ENCODE measurements at regions not wholly inside any gene's neighbourhood (a gene's known extent, or its start where the extent isn't known, plus 50 kb on each side); places are given as distances from the start of the nearest gene placed in this dataset.
A peak's percentile ranks its signal among the peaks of the same experiment; 100 is the strongest.

DNA sequence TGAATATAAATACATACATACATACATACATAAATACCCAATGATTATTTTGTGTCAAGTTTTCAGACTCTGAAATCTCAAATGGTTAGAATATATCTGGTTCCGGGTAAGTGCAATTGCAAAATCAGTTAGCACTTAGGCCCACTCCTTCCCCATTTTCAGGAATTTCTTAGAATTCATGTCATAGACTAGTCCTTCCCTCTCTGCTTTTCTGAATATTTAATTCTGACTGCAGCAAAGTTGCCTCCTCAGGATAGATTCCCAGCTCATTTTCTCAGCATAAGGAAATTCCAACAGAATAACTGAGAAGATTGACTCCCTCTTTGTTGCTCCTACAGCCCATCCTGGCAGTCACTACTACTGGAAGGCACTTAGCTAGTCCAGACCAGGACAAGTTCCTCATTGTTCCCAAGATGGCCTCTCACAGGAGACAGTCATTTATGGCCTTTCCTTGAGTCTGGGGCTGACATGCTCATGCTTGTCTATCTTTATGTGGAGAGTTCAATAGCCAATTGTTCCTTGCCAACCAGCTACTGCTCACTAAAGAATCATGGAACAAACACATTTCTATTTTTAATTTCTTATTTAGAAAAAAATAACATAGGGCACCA lies 142.9 kb upstream of the ITGB1 start:
- Histone ChIP-seq H3K9ac (ENCODE audit: low read depth, low read length, poor library complexity, severe bottlenecking) (no peak overlapping the region), H3K4me1 (ENCODE audit: insufficient read depth, low read length, poor library complexity, severe bottlenecking) (peaks cover 11% of the 10 kb centered on the region), H3K9me3 (ENCODE audit: insufficient read depth, low read depth, low read length) (no peaks in the 10 kb centered on the region; the same call in 1 of the 2 replicates), H3K4me2 (ENCODE audit: low read depth, low read length, poor library complexity, severe bottlenecking) (no peak overlapping the region), H3K4me3 (ENCODE audit: low read length, poor library complexity, severe bottlenecking) (no peak overlapping the region), H2AFZ (ENCODE audit: low read length) (no peak overlapping the region), H4K20me1 (ENCODE audit: insufficient read depth, low read length, poor library complexity, severe bottlenecking) (no peaks in the 10 kb centered on the region), H3K79me2 (ENCODE audit: insufficient read depth, low read length) (no peaks in the 10 kb centered on the region), H3F3A (ENCODE audit: low read depth) (no peaks in the 10 kb centered on the region), H3K27me3 (ENCODE audit: insufficient read depth, low read length, poor library complexity, severe bottlenecking) (no peaks in the 10 kb centered on the region), H3K36me3 (ENCODE audit: insufficient read depth, low read length) (no peaks in the 10 kb centered on the region), H3K9me2 (replicated peaks; ENCODE audit: low read depth, low read length) (no peaks in the 10 kb centered on the region)
- TF ChIP-seq CTCF (conservative IDR thresholded peaks at IDR 0.05; ENCODE audit: low read length) (no peak), EZH2phosphoT487 (IDR thresholded peaks at IDR 0.05; ENCODE audit: borderline replicate concordance) (no peak)

GRCh38 chr10:33099748-33100147 lies 141.7 kb upstream of the ITGB1 start:
- TF ChIP-seq CTCF (conservative IDR thresholded peaks at IDR 0.05; ENCODE audit: low read length) (no peak), EZH2phosphoT487 (IDR thresholded peaks at IDR 0.05; ENCODE audit: borderline replicate concordance) (no peak)
- no peak overlapping the region for H3K4me3 ChIP-seq (ENCODE audit: low read length, poor library complexity, severe bottlenecking)
- H3K27me3 ChIP-seq (ENCODE audit: insufficient read depth, low read length, poor library complexity, severe bottlenecking) = no peaks in the 10 kb centered on the region
- H3K4me2 ChIP-seq (ENCODE audit: low read depth, low read length, poor library complexity, severe bottlenecking) = no peak overlapping the region
- no peak overlapping the region for H3K9ac ChIP-seq (ENCODE audit: low read depth, low read length, poor library complexity, severe bottlenecking)
- H4K20me1 ChIP-seq (ENCODE audit: insufficient read depth, low read length, poor library complexity, severe bottlenecking) = no peaks in the 10 kb centered on the region
- H2AFZ ChIP-seq (ENCODE audit: low read length) = no peak overlapping the region
- H3F3A ChIP-seq (ENCODE audit: low read depth) = no peaks in the 10 kb centered on the region
- H3K9me3 ChIP-seq (ENCODE audit: insufficient read depth, low read depth, low read length) = no peaks in the 10 kb centered on the region; the same call in 1 of the 2 replicates
- H3K9me2 ChIP-seq (replicated peaks; ENCODE audit: low read depth, low read length) = no peaks in the 10 kb centered on the region
- H3K79me2 ChIP-seq (ENCODE audit: insufficient read depth, low read length) = no peaks in the 10 kb centered on the region
- H3K36me3 ChIP-seq (ENCODE audit: insufficient read depth, low read length) = no peaks in the 10 kb centered on the region
- peaks cover 11% of the 10 kb centered on the region for H3K4me1 ChIP-seq (ENCODE audit: insufficient read depth, low read length, poor library complexity, severe bottlenecking)

DNA sequence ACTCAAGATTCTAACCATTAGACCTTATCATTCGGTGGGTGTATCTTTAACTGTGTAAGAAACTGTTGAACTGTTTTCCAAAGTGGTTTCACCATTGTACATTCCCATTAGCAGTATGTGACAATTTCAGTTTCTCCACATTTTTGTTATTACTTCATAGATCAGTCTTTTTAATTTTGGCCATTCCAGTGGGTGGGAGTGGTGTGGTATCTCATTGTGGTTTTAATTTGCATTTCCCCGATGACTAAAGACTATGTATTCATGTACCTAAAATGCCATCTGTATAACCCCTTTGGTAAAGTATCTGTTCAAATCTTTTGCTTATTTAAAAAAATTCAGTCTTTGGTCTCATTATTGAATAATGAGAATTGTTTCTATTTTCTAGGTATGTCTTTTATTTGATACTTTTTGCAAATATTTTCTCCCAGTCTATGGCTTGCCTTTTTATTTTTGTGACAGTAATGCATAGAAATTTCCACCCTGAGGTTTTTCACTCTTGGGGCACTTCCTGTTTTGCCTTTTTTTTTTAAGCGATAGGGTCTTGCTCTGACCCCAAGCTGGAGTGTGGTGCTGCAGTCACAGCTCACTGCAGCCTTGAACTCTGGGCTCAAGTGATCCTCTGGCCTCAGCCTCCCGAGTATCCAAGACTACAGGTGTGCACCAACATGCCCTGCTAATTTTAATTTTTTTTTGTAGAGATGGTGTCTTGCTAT lies 141.1 kb upstream of the ITGB1 start:
- Histone ChIP-seq H3K9ac (ENCODE audit: low read depth, low read length, poor library complexity, severe bottlenecking) (no peak overlapping the region), H3K4me2 (ENCODE audit: low read depth, low read length, poor library complexity, severe bottlenecking) (peak overlapping the region; percentile 26)

More for the DNA sequence above, 141.1 kb upstream of the ITGB1 start:
- Histone ChIP-seq H3F3A (ENCODE audit: low read depth) (no peaks in the 10 kb centered on the region), H3K79me2 (ENCODE audit: insufficient read depth, low read length) (no peaks in the 10 kb centered on the region), H3K36me3 (ENCODE audit: insufficient read depth, low read length) (no peaks in the 10 kb centered on the region), H3K9me3 (ENCODE audit: insufficient read depth, low read depth, low read length) (peaks cover 5% of the 10 kb centered on the region; the same call in 1 of the 2 replicates), H4K20me1 (ENCODE audit: insufficient read depth, low read length, poor library complexity, severe bottlenecking) (no peaks in the 10 kb centered on the region), H2AFZ (ENCODE audit: low read length) (no peak overlapping the region), H3K4me3 (ENCODE audit: low read length, poor library complexity, severe bottlenecking) (no peak overlapping the region), H3K4me1 (ENCODE audit: insufficient read depth, low read length, poor library complexity, severe bottlenecking) (peaks cover 11% of the 10 kb centered on the region), H3K9me2 (replicated peaks; ENCODE audit: low read depth, low read length) (no peaks in the 10 kb centered on the region), H3K27me3 (ENCODE audit: insufficient read depth, low read length, poor library complexity, severe bottlenecking) (no peaks in the 10 kb centered on the region)
- TF ChIP-seq CTCF (conservative IDR thresholded peaks at IDR 0.05; ENCODE audit: low read length) = no peak
- no peak for TF ChIP-seq EZH2phosphoT487 (IDR thresholded peaks at IDR 0.05; ENCODE audit: borderline replicate concordance)

Data from Loucy (cell line).